Fibroblast of skin of left quadriceps (primary cell): ENCODE measurements at regions not wholly inside any gene's neighbourhood (a gene's known extent, or its start where the extent isn't known, plus 50 kb on each side); places are given as distances from the start of the nearest gene placed in this dataset.

Experiments
- DNase-seq, 2 experiments: peaks; one replicate each; pipeline ENCODE4 v3.0.0-alpha.2; 2013; ENCODE audit warnings: low read depth in 2 of 2

GRCh38 chr1:182293119-182293589 is 98.4 kb downstream of the GLUL start:
- no peak for DNase-seq

GRCh38 chr1:182292193-182292741 is 99.3 kb downstream of the GLUL start:
- DNase-seq = no peak

- DNase-seq = no peak
Observed at GRCh38 chr1:182291584-182292192, 99.9 kb downstream of the GLUL start.

GRCh38 chr1:182288749-182289604 is 102.6 kb downstream of the GLUL start:
- no peak for DNase-seq

GRCh38 chr1:182286761-182287160 is 104.8 kb downstream of the GLUL start:
- no peak for DNase-seq

GRCh38 chr1:182283746-182284544 is 107.6 kb downstream of the GLUL start:
- no peak for DNase-seq

GRCh38 chr1:182281541-182281940 is 110.0 kb downstream of the GLUL start:
- no peak for DNase-seq

- no peak for DNase-seq
Observed at GRCh38 chr1:182280504-182280900, 111.1 kb downstream of the GLUL start.

- no peak for DNase-seq
Observed at GRCh38 chr1:182279724-182280503, 111.7 kb downstream of the GLUL start.

GRCh38 chr1:182279302-182279701 is 112.3 kb downstream of the GLUL start:
- no peak for DNase-seq

- DNase-seq = no peak
Observed at GRCh38 chr1:182278144-182279054, 113.2 kb downstream of the GLUL start.

- no peak for DNase-seq
Observed at GRCh38 chr1:182275271-182275670, 116.3 kb downstream of the GLUL start.

- no peak for DNase-seq
Observed at GRCh38 chr1:182274618-182275017, 117.0 kb downstream of the GLUL start.

- no peak for DNase-seq
Observed at GRCh38 chr1:182270731-182271130, 120.9 kb downstream of the GLUL start.

- no peak for DNase-seq
Observed at GRCh38 chr1:182269097-182269496, 122.5 kb downstream of the GLUL start.

GRCh38 chr1:182268669-182269068 is 122.9 kb downstream of the GLUL start:
- DNase-seq = no peak

GRCh38 chr1:182264185-182264584 is 127.4 kb downstream of the GLUL start:
- DNase-seq = no peak

GRCh38 chr1:182263706-182264105 is 127.9 kb downstream of the GLUL start:
- DNase-seq = no peak

GRCh38 chr1:182262425-182262824 is 129.2 kb downstream of the GLUL start:
- no peak for DNase-seq

- DNase-seq = no peak
Observed at GRCh38 chr1:182261655-182262054, 129.9 kb downstream of the GLUL start.
